Panc1 (cell line): ENCODE measurements at regions not wholly inside any gene's neighbourhood (a gene's known extent, or its start where the extent isn't known, plus 50 kb on each side); places are given as distances from the start of the nearest gene placed in this dataset.

Source experiments
- ATAC-seq: fragments of 200-7000 bp; cut with Tn5 transposase; 2 replicates; pipeline ENCODE4 v1.9.1; 2020; ENCODE audit warnings: mild to moderate bottlenecking, moderate library complexity
- BruUV-seq: library from RNA; stranded (reverse); fragments of 400-500 nt; replicated peaks from 2 replicates; lab custom pipeline; 2021; lab: Mats Ljungman, UMichigan
- CTCF ChIA-PET: fragments of 300-600 bp; sonication (Branson Sonifier 250); formaldehyde crosslinking; loops from one replicate; lab custom pipeline; 2022; ENCODE audit warnings: antibody characterized with exemption; lab: Charles Lee
- POLR2A ChIA-PET: fragments of 300-600 bp; sonication (Branson Sonifier 250); formaldehyde crosslinking; loops from one replicate; lab custom pipeline; 2022; ENCODE audit warnings: antibody characterized with exemption; lab: Charles Lee
- DNase-seq: peaks from one replicate; pipeline ENCODE4 v3.0.0-alpha.2; 2010; ENCODE audit warnings: low read depth, low spot score
- H3K27ac ChIP-seq: 2 replicates; pipeline ENCODE4 v1.5.1; 2011; ENCODE audit warnings: mild to moderate bottlenecking, low read length, inconsistent platforms
- H3K27me3 ChIP-seq: fragments of 200-500 bp; sonication (Bioruptor generic); 2 replicates; pipeline ENCODE4 v1.6.0; 2014; ENCODE audit warnings: low read length, inconsistent platforms; ENCODE audit not compliant: control insufficient read depth, insufficient read depth
- H3K36me3 ChIP-seq: fragments of 200-500 bp; sonication (Bioruptor generic); 2 replicates; pipeline ENCODE4 v1.5.1; 2014; ENCODE audit warnings: inconsistent platforms, mild to moderate bottlenecking, low read length, moderate library complexity; ENCODE audit not compliant: control insufficient read depth, insufficient read depth
- H3K4me1 ChIP-seq: 2 replicates; pipeline ENCODE4 v1.5.1; 2011; ENCODE audit warnings: inconsistent platforms, mild to moderate bottlenecking, low read length, moderate library complexity; ENCODE audit not compliant: control insufficient read depth, insufficient read depth
- H3K4me3 ChIP-seq, 2 experiments: 2 replicates each; pipeline ENCODE4 v1.5.1; 2011 to 2012; ENCODE audit warnings: low read depth in 2 of 2, low read length in 2 of 2, mild to moderate bottlenecking in 2 of 2, inconsistent platforms in 1 of 2, moderate library complexity in 1 of 2
- H3K9me3 ChIP-seq: fragments of 200-500 bp; sonication (Bioruptor generic); 2 replicates; pipeline ENCODE4 v1.5.1; 2014; ENCODE audit warnings: low read depth, mild to moderate bottlenecking, inconsistent platforms, low read length, moderate library complexity; ENCODE audit not compliant: control insufficient read depth, insufficient read depth
- CTCF ChIP-seq: fragments of 450-650 bp; IDR thresholded peaks from 2 replicates; pipeline ENCODE4 v1.5.1; 2017; ENCODE audit warnings: mild to moderate bottlenecking
- POLR2AphosphoS5 ChIP-seq: IDR thresholded peaks from 2 replicates; pipeline ENCODE4 v1.6.1; 2012; ENCODE audit warnings: mild to moderate bottlenecking, low read depth, low read length, moderate library complexity
- SIN3A ChIP-seq: IDR thresholded peaks from 2 replicates; pipeline ENCODE4 v1.6.1; 2012; ENCODE audit warnings: low read depth, mild to moderate bottlenecking, low read length, moderate library complexity, borderline replicate concordance; ENCODE audit not compliant: insufficient read depth
- TCF7L2 ChIP-seq: IDR thresholded peaks from 2 replicates; pipeline ENCODE4 v1.6.1; 2011; ENCODE audit warnings: mild to moderate bottlenecking, low read depth, low read length, inconsistent platforms
- in situ Hi-C: cut with HindIII; loops from 2 replicates; pipeline ENCODE4 v1.10.0; 2016; ENCODE audit warnings: low sequenced_read_pairs, low pct_unique_long_range_greater_than_20kb
- intact Hi-C: fragments of 100-400 bp; cut with micrococcal nuclease; formaldehyde crosslinking; loops from one replicate; pipeline ENCODE4 v1.10.0; 2022; ENCODE audit not compliant: unreplicated experiment
- TF ChIP-seq, protein P1 (sequence below), 2 experiments: IDR thresholded peaks; 2 replicates each; pipeline ENCODE4 v1.6.1; 2011 to 2012; ENCODE audit warnings: low read depth in 2 of 2, control low read depth in 1 of 2, low read length in 1 of 2, mild to moderate bottlenecking in 1 of 2, moderate library complexity in 1 of 2; ENCODE audit not compliant: insufficient read depth in 1 of 2

DNA sequence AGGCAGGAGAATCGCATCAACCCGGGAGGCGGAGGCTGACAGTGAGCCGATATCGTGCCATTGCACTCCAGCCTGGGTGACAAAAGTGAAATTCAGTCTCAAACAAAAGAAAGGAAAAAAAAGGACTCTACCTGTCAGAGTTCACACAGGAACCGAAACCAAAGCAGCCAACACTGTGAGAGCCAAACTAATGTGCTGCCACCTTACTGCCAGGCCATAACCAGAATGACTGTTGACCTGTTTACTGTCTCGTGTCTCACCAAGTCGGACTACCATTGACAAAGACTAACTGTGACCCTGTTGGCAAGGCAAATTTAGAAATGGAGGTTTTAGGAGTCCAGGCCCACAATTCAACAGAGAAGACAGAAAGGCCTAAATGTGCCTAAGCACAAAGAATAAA is 112.4 kb downstream of the ANXA2R start:
- intact Hi-C loops, result no loop called here
- POLR2A ChIA-PET, result no interaction called here
- Histone ChIP-seq H3K4me1 (no peaks in the 10 kb centered on the region), H3K36me3 (no peaks in the 10 kb centered on the region), H3K27ac (no peak overlapping the region), H3K4me3 (no peak overlapping the region), H3K9me3 (peaks cover 4% of the 10 kb centered on the region; the same call in 1 of the 2 replicates), H3K27me3 (no peaks in the 10 kb centered on the region)
- DNase-seq (no peak), ATAC-seq (no peak)
- TF ChIP-seq SIN3A (no peak), TCF7L2 (no peak), CTCF (no peak), POLR2AphosphoS5 (no peak)
- TF ChIP-seq, protein P1, sequence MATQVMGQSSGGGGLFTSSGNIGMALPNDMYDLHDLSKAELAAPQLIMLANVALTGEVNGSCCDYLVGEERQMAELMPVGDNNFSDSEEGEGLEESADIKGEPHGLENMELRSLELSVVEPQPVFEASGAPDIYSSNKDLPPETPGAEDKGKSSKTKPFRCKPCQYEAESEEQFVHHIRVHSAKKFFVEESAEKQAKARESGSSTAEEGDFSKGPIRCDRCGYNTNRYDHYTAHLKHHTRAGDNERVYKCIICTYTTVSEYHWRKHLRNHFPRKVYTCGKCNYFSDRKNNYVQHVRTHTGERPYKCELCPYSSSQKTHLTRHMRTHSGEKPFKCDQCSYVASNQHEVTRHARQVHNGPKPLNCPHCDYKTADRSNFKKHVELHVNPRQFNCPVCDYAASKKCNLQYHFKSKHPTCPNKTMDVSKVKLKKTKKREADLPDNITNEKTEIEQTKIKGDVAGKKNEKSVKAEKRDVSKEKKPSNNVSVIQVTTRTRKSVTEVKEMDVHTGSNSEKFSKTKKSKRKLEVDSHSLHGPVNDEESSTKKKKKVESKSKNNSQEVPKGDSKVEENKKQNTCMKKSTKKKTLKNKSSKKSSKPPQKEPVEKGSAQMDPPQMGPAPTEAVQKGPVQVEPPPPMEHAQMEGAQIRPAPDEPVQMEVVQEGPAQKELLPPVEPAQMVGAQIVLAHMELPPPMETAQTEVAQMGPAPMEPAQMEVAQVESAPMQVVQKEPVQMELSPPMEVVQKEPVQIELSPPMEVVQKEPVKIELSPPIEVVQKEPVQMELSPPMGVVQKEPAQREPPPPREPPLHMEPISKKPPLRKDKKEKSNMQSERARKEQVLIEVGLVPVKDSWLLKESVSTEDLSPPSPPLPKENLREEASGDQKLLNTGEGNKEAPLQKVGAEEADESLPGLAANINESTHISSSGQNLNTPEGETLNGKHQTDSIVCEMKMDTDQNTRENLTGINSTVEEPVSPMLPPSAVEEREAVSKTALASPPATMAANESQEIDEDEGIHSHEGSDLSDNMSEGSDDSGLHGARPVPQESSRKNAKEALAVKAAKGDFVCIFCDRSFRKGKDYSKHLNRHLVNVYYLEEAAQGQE (IDR thresholded peaks at IDR 0.05; ENCODE audit: insufficient read depth in 1 of 2, low read depth in 2 of 2, low read length in 1 of 2), result no peak
- CTCF ChIA-PET, result no interaction called here
- no TSS peak for BruUV-seq
- in situ Hi-C loops, result no loop called here

DNA sequence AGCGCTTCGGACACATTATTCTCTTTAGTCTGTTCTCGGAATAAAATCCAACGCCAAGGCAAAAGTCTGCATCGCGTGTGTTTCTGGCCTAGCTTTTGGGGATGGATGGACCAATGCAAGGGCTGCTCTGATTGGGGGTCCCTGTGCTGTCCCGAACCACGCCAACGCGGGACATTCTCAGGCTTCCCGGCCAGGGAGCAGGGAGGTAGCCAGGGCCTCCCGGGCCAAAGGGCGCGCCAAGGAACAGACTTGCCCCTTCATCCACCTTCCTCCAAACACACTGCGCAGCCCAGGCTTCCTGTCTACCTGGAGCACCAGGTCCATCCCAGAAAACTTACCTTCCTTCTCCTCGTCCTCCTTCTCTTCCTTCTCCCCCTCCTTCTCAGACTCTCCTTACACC is 113.0 kb upstream of the SELENOP start:
- BruUV-seq, result no TSS peak
- in situ Hi-C loops, result loop anchor here (25.0 kb wide), 1 partner anchor 88 kb away; no protein-coding TSS in a partner anchor
- ChIA-PET POLR2A (no interaction called here), CTCF (no interaction called here)
- no peak overlapping the region for H3K4me3 ChIP-seq
- no peaks in the 10 kb centered on the region for H3K4me1 ChIP-seq
- intact Hi-C loops, result no loop called here
- ATAC-seq (no peak), DNase-seq (no peak)
- no peaks in the 10 kb centered on the region for H3K36me3 ChIP-seq
- TF ChIP-seq CTCF (no peak), TCF7L2 (no peak), SIN3A (no peak), POLR2AphosphoS5 (no peak)
- TF ChIP-seq, protein P1 (IDR thresholded peaks at IDR 0.05; ENCODE audit: insufficient read depth in 1 of 2, low read depth in 2 of 2, low read length in 1 of 2), result no peak
- H3K27me3 ChIP-seq, result no peaks in the 10 kb centered on the region
- H3K27ac ChIP-seq, result no peak overlapping the region
- no peaks in the 10 kb centered on the region for H3K9me3 ChIP-seq
